WTC11 (cell line): ENCODE measurements at regions not wholly inside any gene's neighbourhood (a gene's known extent, or its start where the extent isn't known, plus 50 kb on each side); places are given as distances from the start of the nearest gene placed in this dataset.

Experiments used
- ATF3 ChIP-seq: sonication (generic); formaldehyde crosslinking; conservative IDR thresholded peaks from 2 replicates; pipeline ENCODE4 v1.8.1; 2022; ENCODE audit warnings: mild to moderate bottlenecking, missing genetic modification reagents
- CREM ChIP-seq: sonication (generic); formaldehyde crosslinking; IDR thresholded peaks from 2 replicates; pipeline ENCODE4 v1.8.1; 2022; ENCODE audit warnings: mild to moderate bottlenecking, missing genetic modification reagents, moderate library complexity
- CTCF ChIP-seq: fragments of 200-600 bp; IDR thresholded peaks from 2 replicates; pipeline ENCODE4 v1.8.0; 2022; ENCODE audit warnings: antibody characterized with exemption
- FOXP4 ChIP-seq: sonication (generic); formaldehyde crosslinking; IDR thresholded peaks from 2 replicates; pipeline ENCODE4 v1.8.0; 2022; ENCODE audit warnings: mild to moderate bottlenecking, missing genetic modification reagents
- MLX ChIP-seq: sonication (generic); formaldehyde crosslinking; IDR thresholded peaks from 2 replicates; pipeline ENCODE4 v1.8.1; 2023; ENCODE audit warnings: mild to moderate bottlenecking, missing genetic modification reagents, moderate library complexity
- MXD4 ChIP-seq: fragments of 250-450 bp; sonication (Bioruptor Pico); IDR thresholded peaks from 2 replicates; pipeline ENCODE4 v1.8.0; 2021; ENCODE audit warnings: mild to moderate bottlenecking, moderate library complexity, borderline replicate concordance
- SMAD3 ChIP-seq: sonication (generic); formaldehyde crosslinking; IDR thresholded peaks from 2 replicates; pipeline ENCODE4 v1.8.0; 2022; ENCODE audit warnings: missing genetic modification reagents, mild to moderate bottlenecking, borderline replicate concordance
- SP1 ChIP-seq: sonication (generic); formaldehyde crosslinking; conservative IDR thresholded peaks from 2 replicates; pipeline ENCODE4 v1.8.1; 2022; ENCODE audit warnings: missing genetic modification reagents
- ZBTB21 ChIP-seq: sonication (generic); formaldehyde crosslinking; IDR thresholded peaks from 2 replicates; pipeline ENCODE4 v1.8.1; 2023; ENCODE audit warnings: mild to moderate bottlenecking, missing genetic modification reagents, borderline replicate concordance
- ZNF263 ChIP-seq: sonication (generic); formaldehyde crosslinking; IDR thresholded peaks from 2 replicates; pipeline ENCODE4 v1.8.1; 2022; ENCODE audit warnings: low read depth, mild to moderate bottlenecking, moderate library complexity, missing genetic modification reagents
- TF ChIP-seq, protein P1 (sequence below): sonication (generic); formaldehyde crosslinking; IDR thresholded peaks from 2 replicates; pipeline ENCODE4 v1.8.0; 2022; ENCODE audit warnings: mild to moderate bottlenecking, missing genetic modification reagents
- TF ChIP-seq, protein P2 (sequence below): sonication (generic); formaldehyde crosslinking; IDR thresholded peaks from 2 replicates; pipeline ENCODE4 v1.8.1; 2022; ENCODE audit warnings: mild to moderate bottlenecking, missing genetic modification reagents, moderate library complexity, borderline replicate concordance
- TF ChIP-seq, protein P3 (sequence below): sonication (generic); formaldehyde crosslinking; IDR thresholded peaks from 2 replicates; pipeline ENCODE4 v1.8.0; 2022; ENCODE audit warnings: missing genetic modification reagents

DNA sequence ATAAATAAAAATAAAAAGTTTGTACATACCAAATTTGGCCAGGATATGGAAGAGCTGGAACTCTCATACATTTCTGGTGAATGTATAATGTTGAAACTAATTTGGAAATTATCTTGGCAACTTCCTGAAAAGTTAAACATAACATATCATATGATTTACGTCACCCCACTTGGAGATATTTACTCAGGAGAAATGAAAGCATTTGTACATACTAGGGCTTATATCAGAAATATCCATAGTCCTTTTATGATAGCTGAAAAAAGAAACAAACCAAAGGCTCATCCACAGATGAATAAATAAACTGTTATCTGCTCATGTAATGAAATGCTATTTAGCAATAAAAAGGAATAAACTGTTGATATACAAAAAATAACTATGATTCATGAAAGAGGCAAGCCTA is 318.2 kb upstream of the NRXN1 start:
- TF ChIP-seq MXD4 (CRISPR knock-in tag) (no peak), ZNF263 (CRISPR knock-in tag) (no peak), CTCF (no peak), SP1 (CRISPR knock-in tag) (no peak), SMAD3 (CRISPR knock-in tag) (no peak), ZBTB21 (CRISPR knock-in tag) (no peak), FOXP4 (CRISPR knock-in tag) (no peak), MLX (CRISPR knock-in tag) (no peak), CREM (CRISPR knock-in tag) (no peak), ATF3 (CRISPR knock-in tag) (no peak)
- TF ChIP-seq, protein P1, sequence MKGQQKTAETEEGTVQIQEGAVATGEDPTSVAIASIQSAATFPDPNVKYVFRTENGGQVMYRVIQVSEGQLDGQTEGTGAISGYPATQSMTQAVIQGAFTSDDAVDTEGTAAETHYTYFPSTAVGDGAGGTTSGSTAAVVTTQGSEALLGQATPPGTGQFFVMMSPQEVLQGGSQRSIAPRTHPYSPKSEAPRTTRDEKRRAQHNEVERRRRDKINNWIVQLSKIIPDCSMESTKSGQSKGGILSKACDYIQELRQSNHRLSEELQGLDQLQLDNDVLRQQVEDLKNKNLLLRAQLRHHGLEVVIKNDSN (CRISPR knock-in tag), result no peak
- TF ChIP-seq, protein P2, sequence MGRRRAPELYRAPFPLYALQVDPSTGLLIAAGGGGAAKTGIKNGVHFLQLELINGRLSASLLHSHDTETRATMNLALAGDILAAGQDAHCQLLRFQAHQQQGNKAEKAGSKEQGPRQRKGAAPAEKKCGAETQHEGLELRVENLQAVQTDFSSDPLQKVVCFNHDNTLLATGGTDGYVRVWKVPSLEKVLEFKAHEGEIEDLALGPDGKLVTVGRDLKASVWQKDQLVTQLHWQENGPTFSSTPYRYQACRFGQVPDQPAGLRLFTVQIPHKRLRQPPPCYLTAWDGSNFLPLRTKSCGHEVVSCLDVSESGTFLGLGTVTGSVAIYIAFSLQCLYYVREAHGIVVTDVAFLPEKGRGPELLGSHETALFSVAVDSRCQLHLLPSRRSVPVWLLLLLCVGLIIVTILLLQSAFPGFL (CRISPR knock-in tag), result no peak
- TF ChIP-seq, protein P3, sequence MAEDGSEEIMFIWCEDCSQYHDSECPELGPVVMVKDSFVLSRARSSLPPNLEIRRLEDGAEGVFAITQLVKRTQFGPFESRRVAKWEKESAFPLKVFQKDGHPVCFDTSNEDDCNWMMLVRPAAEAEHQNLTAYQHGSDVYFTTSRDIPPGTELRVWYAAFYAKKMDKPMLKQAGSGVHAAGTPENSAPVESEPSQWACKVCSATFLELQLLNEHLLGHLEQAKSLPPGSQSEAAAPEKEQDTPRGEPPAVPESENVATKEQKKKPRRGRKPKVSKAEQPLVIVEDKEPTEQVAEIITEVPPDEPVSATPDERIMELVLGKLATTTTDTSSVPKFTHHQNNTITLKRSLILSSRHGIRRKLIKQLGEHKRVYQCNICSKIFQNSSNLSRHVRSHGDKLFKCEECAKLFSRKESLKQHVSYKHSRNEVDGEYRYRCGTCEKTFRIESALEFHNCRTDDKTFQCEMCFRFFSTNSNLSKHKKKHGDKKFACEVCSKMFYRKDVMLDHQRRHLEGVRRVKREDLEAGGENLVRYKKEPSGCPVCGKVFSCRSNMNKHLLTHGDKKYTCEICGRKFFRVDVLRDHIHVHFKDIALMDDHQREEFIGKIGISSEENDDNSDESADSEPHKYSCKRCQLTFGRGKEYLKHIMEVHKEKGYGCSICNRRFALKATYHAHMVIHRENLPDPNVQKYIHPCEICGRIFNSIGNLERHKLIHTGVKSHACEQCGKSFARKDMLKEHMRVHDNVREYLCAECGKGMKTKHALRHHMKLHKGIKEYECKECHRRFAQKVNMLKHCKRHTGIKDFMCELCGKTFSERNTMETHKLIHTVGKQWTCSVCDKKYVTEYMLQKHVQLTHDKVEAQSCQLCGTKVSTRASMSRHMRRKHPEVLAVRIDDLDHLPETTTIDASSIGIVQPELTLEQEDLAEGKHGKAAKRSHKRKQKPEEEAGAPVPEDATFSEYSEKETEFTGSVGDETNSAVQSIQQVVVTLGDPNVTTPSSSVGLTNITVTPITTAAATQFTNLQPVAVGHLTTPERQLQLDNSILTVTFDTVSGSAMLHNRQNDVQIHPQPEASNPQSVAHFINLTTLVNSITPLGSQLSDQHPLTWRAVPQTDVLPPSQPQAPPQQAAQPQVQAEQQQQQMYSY, result no peak
